ENCODE measurements at regions not wholly inside any gene's neighbourhood (a gene's known extent, or its start where the extent isn't known, plus 50 kb on each side); places are given as distances from the start of the nearest gene placed in this dataset.

DNA sequence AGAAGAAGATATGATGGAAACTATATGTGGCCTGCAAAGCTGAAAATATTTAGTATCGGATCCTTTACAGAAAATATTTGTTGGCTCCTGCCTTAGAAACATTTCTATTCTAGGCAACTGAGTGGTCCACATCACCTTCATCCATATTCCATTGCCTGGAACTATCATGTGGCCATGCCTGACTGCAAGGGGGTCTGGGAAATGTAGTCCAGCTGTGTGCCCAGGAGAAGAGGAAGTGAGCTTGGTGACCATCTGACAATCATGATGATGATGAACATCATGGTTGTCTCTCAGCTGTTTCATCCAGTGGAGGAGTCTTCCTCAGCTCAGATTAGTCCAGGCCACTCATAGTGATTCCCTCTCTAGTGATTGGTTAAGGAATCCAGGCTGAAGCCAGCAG lies 61.8 kb upstream of the IFNLR1 start:
- TF ChIP-seq CTCF (IDR thresholded peaks at IDR 0.05) (no peak), POLR2A (IDR thresholded peaks at IDR 0.05) (no peak)

All from right lobe of liver (tissue), 4 donors.